GM10248 (cell line): ENCODE measurements at regions not wholly inside any gene's neighbourhood (a gene's known extent, or its start where the extent isn't known, plus 50 kb on each side); places are given as distances from the start of the nearest gene placed in this dataset.

Experiments used
- CTCF ChIA-PET: fragments of 300-600 bp; sonication (Branson Sonifier 250); formaldehyde crosslinking; extraction: SDS; loops from one replicate; lab custom pipeline; 2021; ENCODE audit warnings: antibody characterized with exemption; lab: Yijun Ruan, JAX
- POLR2A ChIA-PET: fragments of 350-650 bp; sonication (Branson Sonifier 250); formaldehyde crosslinking; extraction: SDS; loops from one replicate; lab custom pipeline; 2020; ENCODE audit warnings: antibody characterized with exemption; lab: Yijun Ruan, JAX
- DNase-seq: peaks from one replicate; pipeline ENCODE4 v3.0.0; 2012; ENCODE audit errors: extremely low spot score
- CTCF ChIP-seq: IDR thresholded peaks from 2 replicates; pipeline ENCODE4 v1.5.1; 2012; ENCODE audit warnings: mild to moderate bottlenecking, low read depth; ENCODE audit errors: extremely low read depth, missing control alignments, control extremely low read depth

DNA sequence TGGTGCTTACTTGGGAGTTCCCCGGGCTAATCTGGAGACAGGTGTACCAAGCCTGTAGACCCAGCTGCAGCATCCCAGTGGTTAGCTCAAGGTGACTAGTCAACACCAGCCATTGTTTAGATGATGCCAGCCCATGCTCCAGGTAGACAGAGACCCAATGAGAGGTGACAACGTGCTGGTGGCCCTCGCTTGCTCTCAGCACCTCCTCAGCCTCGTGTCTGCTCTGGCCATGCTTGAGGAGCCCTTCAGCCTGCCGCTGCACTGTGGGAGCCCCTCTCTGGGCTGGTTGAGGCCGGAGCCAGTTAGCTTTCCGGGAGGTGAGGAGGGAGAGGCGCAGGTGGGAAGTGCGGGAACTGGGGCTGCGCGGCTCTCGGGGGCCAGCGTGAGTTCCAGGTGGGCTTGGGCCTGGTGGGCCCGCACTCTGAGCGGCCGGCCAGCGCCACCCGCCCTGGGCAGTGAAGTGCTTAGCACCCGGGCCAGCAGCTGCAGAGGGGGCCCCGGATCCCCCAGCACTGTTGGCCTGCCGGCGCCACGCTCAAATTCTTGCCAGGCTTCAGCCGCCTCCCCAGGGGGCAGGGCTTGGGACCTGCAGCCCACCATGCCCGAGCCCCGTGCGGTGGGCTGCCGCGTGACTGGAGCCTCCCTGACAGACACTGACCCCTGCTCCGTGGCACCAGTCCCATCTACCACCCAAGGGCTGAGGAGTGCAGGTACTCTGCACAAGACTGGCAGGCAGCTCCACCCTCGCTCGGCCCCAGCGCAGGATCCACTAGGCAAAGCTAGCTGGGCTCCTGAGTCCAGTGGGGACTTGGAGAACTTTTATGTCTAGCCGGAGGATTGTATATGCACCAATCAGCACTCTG is 85.9 kb upstream of the VSTM2B start:
- ChIA-PET CTCF (no interaction called here), POLR2A (no interaction called here)

DNA sequence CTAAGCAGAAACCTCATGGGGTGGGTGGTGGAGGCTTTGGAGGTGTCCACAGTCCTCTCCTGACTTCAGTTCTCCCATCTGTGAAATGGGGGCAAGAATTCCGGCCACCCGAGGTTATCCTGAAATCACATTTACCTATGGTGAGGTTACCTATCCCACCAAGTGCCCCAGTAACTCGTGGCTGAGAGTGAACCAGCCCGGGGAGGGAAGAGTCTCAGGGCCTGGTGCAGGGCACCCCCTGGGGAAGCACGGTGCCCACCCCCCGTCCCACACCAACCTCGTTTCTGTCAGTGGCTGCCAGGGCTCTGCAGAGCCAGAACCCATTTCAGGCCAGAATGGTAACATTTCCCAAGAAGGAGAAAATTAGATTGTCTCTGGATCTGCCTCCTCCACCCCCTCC is 83.7 kb upstream of the VSTM2B start:
- TF ChIP-seq CTCF = no peak
- DNase-seq = no peak
- ChIA-PET POLR2A (no interaction called here), CTCF (no interaction called here)

More for the DNA sequence above, 85.9 kb upstream of the VSTM2B start:
- DNase-seq = no peak
- TF ChIP-seq CTCF = no peak

DNA sequence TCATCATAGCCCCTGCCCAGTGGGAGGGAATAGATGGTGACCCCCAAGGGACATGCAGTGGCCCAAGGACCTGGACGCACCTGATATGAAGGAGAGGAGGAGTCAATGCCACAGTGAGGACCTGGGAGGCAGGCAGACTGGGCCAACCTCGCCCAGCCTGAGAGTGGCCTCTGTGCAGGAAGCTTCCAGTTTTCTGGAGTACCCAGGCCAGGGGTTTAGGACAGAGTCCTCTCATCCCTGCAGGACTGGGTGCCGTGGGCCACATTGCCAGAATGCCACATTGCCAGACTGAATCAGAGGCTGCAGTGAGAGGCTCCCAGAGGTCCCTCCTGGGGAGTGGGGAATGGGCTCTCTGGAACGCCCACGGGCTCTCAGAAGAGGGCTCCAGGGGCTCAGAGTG is 82.9 kb upstream of the VSTM2B start:
- DNase-seq = no peak
- CTCF ChIA-PET = no interaction called here
- TF ChIP-seq CTCF = no peak
- POLR2A ChIA-PET = no interaction called here

GRCh38 chr19:29445246-29445645 is 80.5 kb upstream of the VSTM2B start:
- TF ChIP-seq CTCF = no peak
- ChIA-PET CTCF (no interaction called here), POLR2A (no interaction called here)
- no peak for DNase-seq

- no peak for DNase-seq
- TF ChIP-seq CTCF = no peak
- POLR2A ChIA-PET = no interaction called here
- CTCF ChIA-PET = no interaction called here
Observed at GRCh38 chr19:29446361-29446760, 79.4 kb upstream of the VSTM2B start.

DNA sequence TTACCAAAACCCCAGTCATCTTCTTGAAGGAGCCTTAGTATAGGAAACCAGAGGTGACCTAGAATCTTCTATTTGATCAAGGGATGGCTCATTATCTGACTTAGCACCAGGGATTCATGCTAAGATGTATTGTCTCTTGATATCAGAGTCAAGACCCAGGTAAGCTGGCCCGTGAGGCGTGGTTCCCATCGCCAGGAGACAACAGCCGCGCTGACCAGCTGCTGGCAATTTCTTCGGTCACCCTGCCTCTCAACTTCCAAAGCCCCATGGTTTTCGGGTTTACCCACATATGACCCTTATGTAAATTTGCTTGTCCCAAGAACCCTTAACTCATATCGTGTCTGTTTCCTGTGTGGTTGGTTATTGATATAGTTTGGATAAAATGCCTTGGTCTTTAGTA is 77.7 kb upstream of the VSTM2B start:
- ChIA-PET CTCF (no interaction called here), POLR2A (no interaction called here)
- no peak for DNase-seq
- TF ChIP-seq CTCF = no peak
